Type B pancreatic cell (in vitro differentiated cells): ENCODE measurements at regions not wholly inside any gene's neighbourhood (a gene's known extent, or its start where the extent isn't known, plus 50 kb on each side); places are given as distances from the start of the nearest gene placed in this dataset.

ENCODE experiments used
- DNase-seq: peaks from one replicate; pipeline ENCODE4 v3.0.0; 2021; ENCODE audit warnings: mixed read lengths; ENCODE audit not compliant: unreplicated experiment; ENCODE audit errors: extremely low spot score
- H3K27ac Mint-ChIP-seq: 2 replicates; pipeline ENCODE4 v1.8.0; 2021; ENCODE audit warnings: mild to moderate bottlenecking, mixed read lengths
- H3K27me3 Mint-ChIP-seq: 2 replicates; pipeline ENCODE4 v1.8.0; 2021; ENCODE audit warnings: mixed read lengths
- H3K36me3 Mint-ChIP-seq: 2 replicates; pipeline ENCODE4 v1.8.0; 2021; ENCODE audit warnings: mixed read lengths
- H3K4me1 Mint-ChIP-seq: one replicate; pipeline ENCODE4 v1.8.0; 2021; ENCODE audit warnings: mixed read lengths; ENCODE audit not compliant: unreplicated experiment
- H3K4me3 Mint-ChIP-seq: 2 replicates; pipeline ENCODE4 v1.8.0; 2021; ENCODE audit warnings: mild to moderate bottlenecking, mixed read lengths
- H3K9me3 Mint-ChIP-seq: 2 replicates; pipeline ENCODE4 v1.8.0; 2021; ENCODE audit warnings: mixed read lengths
- TF ChIP-seq, protein P1 (sequence below): fragments of 200-600 bp; sonication (generic); conservative IDR thresholded peaks from 2 replicates; pipeline ENCODE4 v1.5.0; 2021; ENCODE audit warnings: antibody characterized with exemption, mild to moderate bottlenecking

DNA sequence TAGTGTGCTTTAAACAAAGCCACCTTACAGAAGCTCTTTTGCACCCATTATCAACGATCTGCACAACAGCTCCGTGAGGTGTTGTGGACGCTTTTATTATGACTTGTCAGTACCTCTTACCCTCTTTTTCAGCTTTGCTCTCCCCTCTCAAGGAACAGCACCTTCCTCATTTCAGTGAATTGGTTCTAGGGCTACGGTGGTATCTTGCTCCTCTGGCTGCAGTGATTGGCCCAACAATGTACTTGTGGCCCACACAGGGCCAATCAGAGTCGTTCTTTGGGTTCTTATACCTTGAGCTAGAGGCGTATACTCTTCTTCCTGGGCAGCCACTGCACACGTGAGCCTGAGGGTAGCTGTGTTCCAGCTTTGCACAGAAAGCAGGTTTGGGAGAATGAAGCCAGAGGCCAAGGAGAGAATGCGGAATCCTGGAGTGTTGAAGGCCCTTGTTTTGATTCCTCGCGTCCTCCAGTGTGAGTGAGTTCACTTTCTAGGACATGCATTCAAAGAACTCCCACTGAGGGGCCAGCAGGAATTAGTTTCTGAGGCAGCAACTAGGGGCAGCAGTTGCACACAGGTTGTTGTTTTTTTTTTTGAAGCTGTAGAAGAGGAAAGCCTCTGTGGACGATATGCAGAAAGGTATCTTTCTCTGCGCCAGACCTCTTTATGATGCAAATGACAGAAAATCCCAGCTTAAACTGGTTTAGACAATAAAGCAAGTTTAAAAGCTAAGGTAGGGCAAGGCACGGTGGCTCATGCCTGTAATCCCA is 49.8 kb upstream of the PDZD8 start:
- TF ChIP-seq, protein P1, sequence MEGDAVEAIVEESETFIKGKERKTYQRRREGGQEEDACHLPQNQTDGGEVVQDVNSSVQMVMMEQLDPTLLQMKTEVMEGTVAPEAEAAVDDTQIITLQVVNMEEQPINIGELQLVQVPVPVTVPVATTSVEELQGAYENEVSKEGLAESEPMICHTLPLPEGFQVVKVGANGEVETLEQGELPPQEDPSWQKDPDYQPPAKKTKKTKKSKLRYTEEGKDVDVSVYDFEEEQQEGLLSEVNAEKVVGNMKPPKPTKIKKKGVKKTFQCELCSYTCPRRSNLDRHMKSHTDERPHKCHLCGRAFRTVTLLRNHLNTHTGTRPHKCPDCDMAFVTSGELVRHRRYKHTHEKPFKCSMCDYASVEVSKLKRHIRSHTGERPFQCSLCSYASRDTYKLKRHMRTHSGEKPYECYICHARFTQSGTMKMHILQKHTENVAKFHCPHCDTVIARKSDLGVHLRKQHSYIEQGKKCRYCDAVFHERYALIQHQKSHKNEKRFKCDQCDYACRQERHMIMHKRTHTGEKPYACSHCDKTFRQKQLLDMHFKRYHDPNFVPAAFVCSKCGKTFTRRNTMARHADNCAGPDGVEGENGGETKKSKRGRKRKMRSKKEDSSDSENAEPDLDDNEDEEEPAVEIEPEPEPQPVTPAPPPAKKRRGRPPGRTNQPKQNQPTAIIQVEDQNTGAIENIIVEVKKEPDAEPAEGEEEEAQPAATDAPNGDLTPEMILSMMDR: no peak
- Mint-ChIP-seq H3K27me3 (peaks cover 3% of the 10 kb centered on the region), H3K9me3 (peaks cover 5% of the 10 kb centered on the region), H3K4me3 (no peak overlapping the region), H3K27ac (no peak overlapping the region), H3K4me1 (peaks cover 20% of the 10 kb centered on the region), H3K36me3 (no peaks in the 10 kb centered on the region)
- DNase-seq: no peak
